CD4-positive, alpha-beta T cell treated with Interleukin-12 subunit alpha and Interleukin-12 subunit beta, for 1 hour (primary cell): ENCODE measurements at regions not wholly inside any gene's neighbourhood (a gene's known extent, or its start where the extent isn't known, plus 50 kb on each side); places are given as distances from the start of the nearest gene placed in this dataset.

Experiments used
- DNase-seq: peaks from one replicate; pipeline ENCODE4 v3.0.0-alpha.2; 2020

GRCh38 chr3:41060106-41060505 is 139.2 kb upstream of the CTNNB1 start:
- DNase-seq: no peak

GRCh38 chr3:41064070-41064469 is 135.2 kb upstream of the CTNNB1 start:
- DNase-seq: no peak

GRCh38 chr3:41064526-41064925 is 134.8 kb upstream of the CTNNB1 start:
- DNase-seq: no peak

DNA sequence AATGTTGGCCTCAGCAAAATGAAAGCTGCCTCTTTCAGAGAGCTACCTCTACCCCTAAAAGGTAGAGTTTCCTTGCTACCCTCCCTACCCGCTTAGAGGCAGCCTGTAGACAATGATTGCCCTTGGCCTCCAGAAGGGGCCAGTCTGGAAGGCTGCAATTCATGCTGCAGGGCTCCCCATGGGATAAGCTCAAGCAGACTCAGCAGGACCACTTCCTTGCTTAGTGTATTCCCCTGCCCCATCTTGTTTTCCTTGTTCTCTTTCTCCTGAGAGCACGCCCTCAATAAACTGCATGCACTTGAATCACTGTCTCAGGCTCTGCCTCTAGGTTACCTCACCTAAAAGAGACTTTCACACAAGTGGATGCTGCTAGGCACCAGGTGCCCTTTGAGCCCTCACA is 134.0 kb upstream of the CTNNB1 start:
- DNase-seq: no peak

- no peak for DNase-seq
Measured at GRCh38 chr3:41073190-41073589, 126.1 kb upstream of the CTNNB1 start.

GRCh38 chr3:41075975-41076374 is 123.3 kb upstream of the CTNNB1 start:
- DNase-seq: no peak

DNA sequence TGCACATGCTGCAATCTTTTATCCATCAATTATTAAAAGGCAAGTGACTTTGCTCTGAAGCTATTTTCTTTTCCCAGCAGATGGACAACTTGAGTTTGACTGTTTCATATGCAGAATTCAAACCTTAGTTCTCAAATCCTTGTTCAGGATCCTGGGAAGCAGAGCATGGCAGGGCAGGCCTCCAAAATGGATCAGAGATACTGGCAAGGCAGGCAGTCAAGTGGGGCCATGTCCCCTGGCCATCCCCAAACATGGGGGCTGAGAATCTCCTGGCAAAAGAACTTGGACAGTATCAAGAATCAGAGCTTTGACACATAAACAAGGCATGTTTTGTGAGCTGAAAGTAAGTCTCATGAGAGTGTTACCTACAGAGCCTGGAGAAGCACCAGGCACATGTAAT is 122.9 kb upstream of the CTNNB1 start:
- DNase-seq: no peak

DNA sequence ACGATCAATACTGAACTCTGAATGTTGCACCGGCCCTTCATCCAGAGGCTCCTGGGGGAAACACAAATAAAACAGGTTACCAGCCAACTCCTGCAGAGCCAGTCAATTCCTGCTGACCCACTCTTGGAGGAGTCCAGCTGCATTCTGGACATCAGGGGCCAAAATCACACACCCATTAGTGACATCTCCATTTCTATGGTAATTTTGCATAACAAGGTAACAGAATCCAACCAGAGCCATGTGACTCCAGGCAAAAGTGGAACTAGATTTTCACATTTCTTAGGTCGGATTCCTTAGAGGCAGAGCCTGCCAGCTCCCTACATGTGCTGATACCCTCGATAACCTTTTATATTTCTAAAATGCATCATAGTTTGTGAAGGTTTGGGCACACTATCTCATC is 119.2 kb upstream of the CTNNB1 start:
- DNase-seq: no peak

GRCh38 chr3:41088882-41089281 is 110.4 kb upstream of the CTNNB1 start:
- no peak for DNase-seq

DNA sequence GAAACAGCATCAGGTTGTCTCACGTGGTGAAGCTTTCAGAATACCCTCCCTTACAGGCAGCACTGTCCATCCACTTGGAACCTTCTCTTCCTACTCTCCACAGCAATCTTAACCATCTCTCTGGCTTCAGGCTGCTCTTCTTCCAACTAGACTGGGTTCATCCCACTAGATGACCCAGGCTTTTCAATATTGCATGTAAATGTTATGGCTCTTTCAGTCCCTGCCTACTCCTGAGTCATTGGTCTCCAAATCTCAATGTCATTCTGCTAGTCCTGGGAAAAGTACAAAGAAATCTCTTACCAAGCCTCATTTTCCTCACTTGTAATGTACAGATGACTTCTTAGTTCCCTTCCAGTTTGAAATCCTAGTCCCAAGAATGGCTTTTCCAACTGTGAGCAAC is 109.7 kb upstream of the CTNNB1 start:
- DNase-seq: no peak

DNA sequence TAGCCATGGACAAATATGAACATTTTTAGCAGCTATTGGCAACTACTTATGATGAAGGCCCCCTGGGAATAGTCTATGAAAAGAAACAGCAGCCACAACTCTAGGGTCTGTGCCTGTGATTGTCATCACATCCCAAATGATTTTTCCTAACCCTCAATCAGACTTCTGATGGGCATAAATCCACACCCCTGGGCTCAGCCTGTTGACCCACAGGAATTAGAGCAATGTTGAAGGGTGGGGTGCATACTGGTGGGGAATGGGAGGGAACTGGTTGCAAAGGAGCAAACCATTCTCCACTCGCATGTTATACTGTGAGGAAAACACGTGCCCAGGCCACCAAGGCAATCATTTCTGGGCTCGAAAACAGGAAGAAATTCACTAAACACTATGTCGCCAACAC is 106.5 kb upstream of the CTNNB1 start:
- DNase-seq: no peak

DNA sequence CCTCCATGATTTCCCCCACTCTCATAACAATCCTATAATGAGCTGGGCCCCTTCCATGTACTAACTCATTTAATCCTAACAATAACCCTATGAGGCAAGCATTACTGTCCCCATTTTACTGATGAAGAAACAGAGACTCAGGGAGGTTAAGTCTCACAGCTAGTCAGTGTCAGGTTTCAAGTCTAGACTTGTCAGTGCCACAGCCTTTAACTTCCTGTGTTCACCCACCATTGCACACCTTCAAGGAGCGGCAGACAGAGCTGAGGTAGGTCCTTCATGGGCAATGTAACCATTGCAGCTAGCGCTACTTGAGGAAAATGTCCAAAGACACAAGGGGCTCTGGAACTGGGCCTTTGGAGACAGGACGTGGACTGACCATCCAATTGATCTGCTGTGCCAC is 105.8 kb upstream of the CTNNB1 start:
- DNase-seq: no peak

DNA sequence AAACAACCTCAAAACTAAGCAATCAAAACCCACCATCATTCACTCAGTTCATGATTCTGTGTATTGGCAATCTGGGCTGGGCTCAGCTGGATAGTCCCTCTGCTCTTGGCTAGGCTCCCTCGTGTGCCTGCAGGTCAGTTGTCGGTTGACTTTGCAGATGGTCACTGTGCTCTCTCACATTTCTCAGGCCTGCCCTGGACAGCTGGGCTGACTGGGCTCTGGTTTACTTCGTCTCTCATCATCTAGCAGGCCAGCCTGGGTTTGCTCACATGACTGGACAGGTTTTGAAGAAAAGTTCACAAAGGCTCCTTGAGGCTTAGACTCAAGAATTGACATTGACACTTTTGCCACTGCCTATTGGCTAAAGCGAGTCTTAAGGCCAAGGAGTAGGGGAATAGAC is 105.0 kb upstream of the CTNNB1 start:
- no peak for DNase-seq

- DNase-seq: no peak
Measured at GRCh38 chr3:41095702-41096101, 103.6 kb upstream of the CTNNB1 start.

GRCh38 chr3:41097896-41098496 is 101.3 kb upstream of the CTNNB1 start:
- DNase-seq: no peak

DNA sequence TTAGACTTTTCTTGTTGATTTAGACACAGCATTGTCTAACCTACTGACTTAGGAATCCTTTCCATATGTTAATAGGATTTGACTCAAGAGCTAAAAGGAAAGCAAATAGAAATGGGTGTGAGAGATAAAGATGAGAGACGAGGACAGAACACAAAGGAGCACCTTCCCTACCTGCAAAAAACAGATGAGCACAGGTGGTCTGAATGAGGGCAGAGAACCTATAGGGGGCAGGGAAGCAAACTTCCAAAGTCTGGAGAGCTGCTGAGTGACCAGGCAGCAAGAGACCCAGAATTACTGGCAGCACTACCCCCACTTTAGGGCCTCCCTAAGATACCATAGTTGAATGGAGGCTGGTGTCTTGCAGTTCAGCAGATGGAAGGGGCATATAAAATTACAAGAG is 98.1 kb upstream of the CTNNB1 start:
- no peak for DNase-seq

GRCh38 chr3:41102053-41102556 is 97.2 kb upstream of the CTNNB1 start:
- DNase-seq: no peak

- DNase-seq: no peak
Measured at GRCh38 chr3:41102750-41103149, 96.6 kb upstream of the CTNNB1 start.

DNA sequence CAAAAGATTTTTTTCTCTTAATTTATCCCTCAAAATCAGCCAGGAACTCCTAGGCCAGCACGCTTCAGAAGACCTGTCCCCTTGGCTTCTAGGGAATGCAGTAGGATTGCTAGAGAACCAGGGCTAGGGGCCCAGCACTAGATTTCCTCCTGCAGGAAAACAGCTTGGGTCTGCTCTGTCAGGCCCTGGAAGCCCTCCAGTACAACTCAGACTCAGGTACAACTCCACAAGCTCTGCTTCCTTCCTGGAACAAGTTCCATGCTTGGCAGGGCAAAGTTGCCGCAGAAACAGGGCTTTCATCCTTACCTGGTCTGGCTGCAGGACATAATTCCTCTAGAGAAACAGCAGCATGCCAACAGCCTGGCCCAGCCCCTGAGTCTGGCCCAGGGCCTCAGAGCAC is 96.1 kb upstream of the CTNNB1 start:
- no peak for DNase-seq

DNA sequence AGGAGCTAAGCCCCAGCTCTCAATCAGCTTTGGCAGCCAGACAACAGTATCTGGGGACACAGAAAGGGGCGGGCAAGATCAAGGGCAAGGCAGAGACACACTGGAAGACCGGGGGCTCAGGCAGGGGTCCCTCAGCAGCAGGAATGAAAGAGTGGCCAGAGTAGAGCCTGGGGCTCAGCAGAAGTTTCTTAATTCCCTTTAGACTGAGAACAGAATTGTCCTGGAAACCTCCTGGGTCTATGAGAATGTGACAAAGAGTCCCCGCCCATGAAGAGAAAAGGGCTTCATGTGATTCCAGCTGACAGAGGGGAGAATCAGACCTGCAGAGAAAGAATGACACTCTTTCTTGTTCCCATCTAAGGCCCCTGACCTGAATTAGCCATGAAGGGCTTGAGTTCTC is 95.2 kb upstream of the CTNNB1 start:
- no peak for DNase-seq

GRCh38 chr3:41106691-41107090 is 92.6 kb upstream of the CTNNB1 start:
- DNase-seq: no peak

DNA sequence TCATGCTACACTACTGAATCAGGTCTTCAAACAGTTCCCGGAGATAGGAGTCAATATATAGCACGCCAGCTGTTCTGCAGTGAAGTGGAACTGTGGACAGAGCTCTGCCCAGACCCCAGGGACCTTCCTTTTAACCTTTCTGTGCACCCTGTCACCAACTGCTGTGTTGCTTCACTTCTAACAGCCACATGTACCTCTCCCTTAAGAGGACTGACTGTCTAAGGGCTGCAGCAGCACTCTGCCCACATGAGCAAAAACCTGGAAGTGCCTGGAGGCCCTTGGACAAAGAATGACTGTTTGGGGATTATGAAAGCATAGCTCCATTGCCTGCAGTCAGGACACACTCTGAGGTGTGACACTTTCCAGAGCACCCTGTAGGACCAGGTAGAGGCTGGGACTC is 88.3 kb upstream of the CTNNB1 start:
- no peak for DNase-seq

DNA sequence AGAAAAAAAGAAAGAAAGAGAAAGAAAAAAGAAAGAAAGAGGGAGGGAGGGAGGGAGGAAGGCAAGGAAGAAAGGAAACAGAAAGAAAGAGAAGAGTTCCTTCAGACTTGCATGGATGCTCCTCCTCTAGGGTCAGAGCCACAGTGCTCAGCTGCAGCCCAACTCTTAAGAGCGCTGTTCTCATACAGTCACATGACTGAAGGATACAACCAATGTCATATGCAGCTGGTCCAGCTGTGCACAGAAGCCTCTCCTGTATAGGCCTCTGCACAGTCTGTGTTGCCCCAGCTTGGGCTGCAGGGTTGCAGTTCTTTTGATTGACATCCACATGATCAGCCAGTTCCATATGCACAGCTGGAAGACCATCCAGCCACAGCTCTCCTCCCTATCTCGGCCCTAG is 86.8 kb upstream of the CTNNB1 start:
- no peak for DNase-seq

GRCh38 chr3:41115069-41115468 is 84.2 kb upstream of the CTNNB1 start:
- DNase-seq: no peak

GRCh38 chr3:41116851-41117250 is 82.5 kb upstream of the CTNNB1 start:
- no peak for DNase-seq

- DNase-seq: peak; percentile 84
Measured at GRCh38 chr3:41117398-41117870, 81.9 kb upstream of the CTNNB1 start.
